Activated CD4-positive, alpha-beta T cell treated with anti-CD3 and anti-CD28 coated beads, Interleukin-10, Interleukin-2, amounts not matched to agents 100 ng/mL and 50 ng/mL, durations not matched to agents 16 hours and 8 hours (primary cell): ENCODE measurements at regions not wholly inside any gene's neighbourhood (a gene's known extent, or its start where the extent isn't known, plus 50 kb on each side); places are given as distances from the start of the nearest gene placed in this dataset.
"Not testable (repeated sequence)": the region's sequence is repeated elsewhere in the genome, so short reads cannot be mapped to it uniquely, and the experiment has no call there.

Experiments
- DNase-seq: peaks from one replicate; pipeline ENCODE4 v3.0.0-alpha.2; 2020

GRCh38 chr6:164817662-164818061 is 491.7 kb downstream of the C6orf118 start:
- no peak for DNase-seq

GRCh38 chr6:164812706-164813105 is 496.7 kb downstream of the C6orf118 start:
- no peak for DNase-seq

DNA sequence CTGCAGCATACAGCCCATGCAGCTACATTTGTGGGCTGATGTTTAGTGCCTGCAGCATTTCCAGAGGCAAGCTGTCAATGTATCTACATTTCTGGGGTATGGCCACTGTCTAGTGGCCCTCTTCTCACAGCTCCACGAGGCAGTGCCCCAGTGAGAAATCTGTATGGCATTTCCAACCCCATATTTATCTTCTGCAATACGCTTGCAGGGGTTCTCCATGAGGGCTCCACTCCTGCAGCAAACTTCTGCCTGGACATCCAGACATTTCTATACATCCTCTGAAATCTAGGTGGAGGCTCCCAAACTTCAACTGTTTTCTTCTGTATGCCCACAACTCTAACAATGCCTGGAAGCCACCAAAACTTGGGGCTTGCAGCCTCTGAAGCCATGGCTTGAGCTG is 502.3 kb downstream of the C6orf118 start:
- DNase-seq, result no peak

DNA sequence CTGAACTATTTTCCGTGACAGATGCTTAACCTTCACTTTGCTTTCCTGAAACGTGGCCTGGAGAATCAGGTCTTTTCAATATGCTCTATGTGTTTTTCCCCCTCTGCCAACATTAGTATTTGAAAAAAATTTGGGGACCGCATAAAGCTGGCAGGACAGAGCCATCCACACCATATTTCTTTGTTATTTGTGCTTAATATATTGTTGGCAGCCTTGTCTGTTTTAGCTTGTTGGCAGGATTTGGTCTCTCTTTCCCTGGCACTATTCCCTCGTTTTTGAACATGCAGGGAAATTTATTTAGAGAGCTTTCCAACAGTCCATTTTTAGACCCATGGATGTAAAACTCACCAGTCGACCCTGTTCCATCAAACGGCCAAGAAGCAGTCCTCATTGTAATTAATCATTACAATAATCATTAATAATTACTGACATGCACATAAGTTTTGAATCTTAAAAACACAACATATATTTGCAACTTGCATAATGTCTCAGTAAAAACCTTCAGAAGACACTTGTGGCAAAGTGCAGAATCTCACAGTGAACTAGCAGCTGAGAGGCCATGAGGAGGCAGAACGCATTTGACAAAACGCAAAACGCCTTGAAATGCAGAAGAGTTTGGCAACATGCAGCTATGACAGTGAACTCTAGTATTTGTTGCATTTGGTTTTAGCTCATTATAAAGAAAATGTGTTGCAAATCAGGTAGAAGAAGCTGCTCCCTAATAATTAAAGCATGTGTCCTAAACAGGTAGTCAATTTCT is 514.2 kb downstream of the C6orf118 start:
- no peak for DNase-seq

- no peak for DNase-seq
These were observed 516.7 kb downstream of the C6orf118 start for GRCh38 chr6:164792666-164793065.

GRCh38 chr6:164791498-164791897 is 517.9 kb downstream of the C6orf118 start:
- no peak for DNase-seq

DNA sequence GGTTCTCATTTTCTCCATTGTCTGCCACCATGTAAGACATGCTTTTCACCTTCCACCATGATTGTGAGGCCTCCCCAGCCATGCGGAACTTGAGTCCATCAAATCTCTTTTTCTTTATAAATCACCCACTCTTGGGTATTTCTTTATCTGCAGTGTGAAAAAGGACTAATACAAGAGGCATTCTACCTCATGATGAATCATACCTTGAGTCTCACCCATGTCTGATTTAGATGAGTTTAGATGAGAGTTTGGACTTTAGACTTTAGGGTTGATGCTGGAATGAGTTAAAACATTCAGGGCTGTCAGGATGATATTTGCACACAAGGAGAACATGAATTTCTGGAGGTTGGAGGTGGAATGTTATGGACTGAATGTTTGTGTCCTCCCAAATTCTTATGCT is 545.6 kb downstream of the C6orf118 start:
- no peak for DNase-seq

DNA sequence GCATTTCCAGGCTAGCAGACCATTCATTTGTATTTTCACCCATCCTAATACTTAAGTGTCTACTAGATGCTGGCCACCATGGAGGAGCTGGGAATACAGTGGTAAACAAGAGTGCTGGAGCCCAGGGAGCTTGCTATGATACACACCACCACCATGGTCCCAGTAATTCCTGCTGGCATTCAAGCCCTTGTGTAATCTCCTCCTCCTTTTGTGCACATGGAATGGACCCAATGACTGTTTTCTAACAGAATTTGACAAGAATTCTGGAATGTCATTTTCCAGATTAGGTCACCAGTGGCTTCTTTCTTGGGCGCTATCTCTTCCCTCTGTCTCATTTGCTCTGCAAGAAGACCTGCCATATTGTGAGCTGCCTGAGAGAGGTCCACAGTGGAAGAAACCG is 552.0 kb downstream of the C6orf118 start:
- DNase-seq, result no peak

GRCh38 chr6:164756723-164757122 is 552.7 kb downstream of the C6orf118 start:
- DNase-seq, result no peak

- no peak for DNase-seq
These were observed 553.3 kb downstream of the C6orf118 start for GRCh38 chr6:164756142-164756541.

DNA sequence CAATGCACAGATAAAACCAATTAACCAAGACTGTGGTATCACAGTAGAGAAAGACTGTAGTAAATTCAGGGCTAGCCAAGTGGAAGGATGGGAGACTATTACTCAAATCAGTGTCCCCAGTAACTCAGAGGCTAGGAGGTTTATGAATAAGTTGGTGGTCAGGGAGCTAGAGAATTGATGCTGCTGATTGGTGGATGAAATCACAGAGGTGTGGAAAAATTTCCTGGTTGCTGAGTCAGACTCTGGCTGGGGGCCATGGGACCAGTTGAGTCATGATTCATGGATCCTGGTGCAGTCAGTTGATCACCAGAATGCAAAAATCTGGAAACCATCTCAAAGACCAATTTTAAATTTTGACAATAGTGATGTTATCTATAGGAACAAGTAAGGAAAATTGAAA is 555.9 kb downstream of the C6orf118 start:
- DNase-seq, result no peak

DNA sequence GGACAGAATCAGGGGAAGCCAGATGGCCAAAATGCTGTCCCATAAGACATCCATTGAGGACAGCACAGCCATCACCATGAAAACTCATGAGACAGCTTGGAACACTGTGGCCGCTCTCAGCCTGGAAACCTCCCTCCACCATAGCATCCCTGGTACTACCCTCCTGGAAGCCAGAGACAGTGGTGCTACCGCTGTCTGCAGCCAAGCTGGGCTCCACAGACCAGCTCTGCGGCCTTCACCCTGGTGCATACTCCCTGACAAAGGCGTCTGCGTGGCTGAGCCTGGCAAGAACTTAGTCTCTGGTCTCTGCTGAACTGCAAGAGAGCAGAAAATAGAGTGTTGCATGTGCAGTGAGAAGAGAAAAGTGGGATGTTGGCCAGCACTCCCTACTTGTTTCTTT is 558.0 kb downstream of the C6orf118 start:
- no peak for DNase-seq

DNA sequence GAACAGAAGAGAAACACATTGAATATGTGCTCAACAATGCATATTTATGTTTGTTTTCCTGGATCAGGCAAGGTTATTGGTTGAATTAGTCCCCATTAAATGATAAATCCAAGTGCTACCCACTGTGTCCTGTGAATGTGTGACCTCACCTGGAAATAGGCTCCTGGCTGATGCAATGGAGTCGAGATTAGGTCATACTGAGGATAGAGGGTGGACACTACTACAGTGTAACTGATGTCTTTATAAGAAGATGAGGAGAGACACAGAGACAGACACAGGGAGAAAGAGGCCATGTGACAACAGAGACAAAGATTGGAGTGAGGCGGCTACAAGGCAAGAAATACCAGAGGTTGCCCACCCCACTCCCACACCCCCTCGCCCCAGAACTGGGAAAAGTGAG is 559.3 kb downstream of the C6orf118 start:
- DNase-seq, result no peak

- no peak for DNase-seq
These were observed 560.0 kb downstream of the C6orf118 start for GRCh38 chr6:164749221-164750064.

GRCh38 chr6:164744301-164744700 is 565.1 kb downstream of the C6orf118 start:
- DNase-seq, result no peak

GRCh38 chr6:164741938-164742451 is 567.4 kb downstream of the C6orf118 start:
- no peak for DNase-seq

GRCh38 chr6:164736090-164736489 is 573.3 kb downstream of the C6orf118 start:
- DNase-seq, result not testable (repeated sequence)

GRCh38 chr6:164731539-164731938 is 577.9 kb downstream of the C6orf118 start:
- DNase-seq, result no peak

- no peak for DNase-seq
These were observed 587.9 kb downstream of the C6orf118 start for GRCh38 chr6:164721460-164721859.

DNA sequence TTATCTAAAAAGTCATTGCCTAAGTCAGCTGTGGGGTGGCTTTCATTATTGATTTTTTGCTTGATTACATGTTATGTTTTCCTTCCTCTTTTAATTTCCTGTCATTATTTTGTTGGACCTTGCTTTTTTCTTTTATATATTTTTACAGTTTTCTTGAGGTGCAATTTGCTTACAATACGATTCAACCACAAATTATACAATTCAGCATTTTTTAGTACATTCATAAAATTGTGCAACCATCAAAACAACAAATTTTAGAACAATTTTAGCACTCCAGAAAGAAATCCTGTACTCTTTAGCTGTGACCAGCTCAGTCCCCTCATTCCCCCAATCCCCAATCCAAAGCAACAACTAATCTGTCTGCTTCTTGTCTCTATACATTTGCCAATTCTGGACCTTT is 608.9 kb downstream of the C6orf118 start:
- DNase-seq, result no peak

- no peak for DNase-seq
These were observed 613.5 kb downstream of the C6orf118 start for GRCh38 chr6:164695896-164696295.

DNA sequence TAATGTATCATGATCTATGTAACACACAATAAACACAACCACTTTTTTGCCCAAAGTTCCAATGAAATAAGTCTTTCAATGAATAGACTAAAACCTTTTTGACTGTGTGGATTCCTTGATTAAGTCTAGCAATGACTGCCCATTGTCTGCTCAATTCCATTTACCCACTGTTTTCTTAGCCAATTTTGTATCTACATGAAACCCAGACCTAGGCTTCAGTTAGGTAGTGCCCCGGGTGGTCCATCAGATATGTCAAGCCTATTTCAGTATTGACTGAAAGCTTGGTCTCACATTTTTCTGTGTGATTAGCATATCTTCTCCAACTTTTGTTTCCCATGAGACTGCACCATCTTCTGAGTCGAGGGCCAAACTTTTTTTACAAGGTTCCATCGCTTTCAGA is 615.0 kb downstream of the C6orf118 start:
- no peak for DNase-seq

- no peak for DNase-seq
These were observed 615.5 kb downstream of the C6orf118 start for GRCh38 chr6:164693944-164694343.
